Activated T-cell treated with anti-CD3 and anti-CD28 coated beads, Interleukin-2, amount 50 U/mL, for 4 hours (primary cell): ENCODE measurements at regions not wholly inside any gene's neighbourhood (a gene's known extent, or its start where the extent isn't known, plus 50 kb on each side); places are given as distances from the start of the nearest gene placed in this dataset.

Source experiments
- ATAC-seq, 2 donors: fragments of 200-7000 bp; cut with Tn5 transposase; one replicate each; pipeline ENCODE4 v1.10.0; 2021
- DNase-seq: peaks from one replicate; pipeline ENCODE4 v3.0.0-alpha.2; 2020
- H3K27me3 Mint-ChIP-seq: one replicate; pipeline ENCODE4 v1.8.0; 2021; ENCODE audit warnings: low read depth, mixed read lengths
- H3K36me3 Mint-ChIP-seq: one replicate; pipeline ENCODE4 v1.8.0; 2022; ENCODE audit warnings: mixed read lengths; ENCODE audit not compliant: insufficient read depth
- H3K4me1 Mint-ChIP-seq: one replicate; pipeline ENCODE4 v1.8.0; 2021; ENCODE audit warnings: low read depth, mixed read lengths
- H3K4me3 Mint-ChIP-seq: one replicate; pipeline ENCODE4 v1.8.0; 2021; ENCODE audit warnings: mild to moderate bottlenecking, moderate library complexity, mixed read lengths
- H3K9me3 Mint-ChIP-seq: one replicate; pipeline ENCODE4 v1.8.0; 2021; ENCODE audit warnings: mixed read lengths

DNA sequence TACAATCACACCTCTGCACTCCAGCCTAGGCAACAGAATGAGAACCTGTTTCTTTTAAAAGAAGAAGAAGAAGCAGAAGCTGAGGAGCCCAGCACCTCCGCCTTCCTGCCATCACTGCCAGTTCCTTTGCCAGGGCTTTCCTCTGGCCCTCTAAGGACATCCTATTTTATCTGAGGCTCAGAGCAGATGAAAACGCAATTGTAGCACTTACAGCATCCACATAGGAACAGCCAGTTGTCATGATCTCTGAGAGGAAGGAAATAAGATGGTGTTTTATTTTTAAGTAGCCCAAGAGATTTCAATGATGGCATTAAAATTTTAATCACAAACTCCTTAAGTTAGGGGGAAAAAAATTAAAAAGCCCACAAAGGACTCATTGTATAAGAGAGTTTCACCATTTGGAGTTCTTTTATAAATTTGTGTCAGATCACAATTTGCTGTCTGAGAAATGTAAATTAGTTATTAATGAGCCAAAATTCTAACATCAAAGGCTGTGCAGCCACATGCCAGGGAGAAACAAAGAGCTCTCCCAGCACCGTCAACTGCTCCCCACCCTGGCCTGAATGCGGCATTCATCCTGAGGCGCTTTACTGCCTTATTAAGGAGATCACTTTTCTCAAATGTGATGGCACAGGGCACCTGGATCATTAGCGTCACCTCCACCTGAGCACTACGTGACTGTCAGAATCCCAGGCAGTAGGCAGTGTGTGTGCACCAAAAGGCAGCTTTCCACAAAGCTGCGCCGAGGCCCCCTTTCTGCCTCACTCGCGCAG is 393.0 kb downstream of the FOXO1 start:
- H3K9me3 Mint-ChIP-seq, result no peaks in the 10 kb centered on the region
- H3K27me3 Mint-ChIP-seq, result no peaks in the 10 kb centered on the region
- H3K4me1 Mint-ChIP-seq, result peaks cover 21% of the 10 kb centered on the region
- ATAC-seq (no peak), DNase-seq (no peak)
- H3K4me3 Mint-ChIP-seq, result no peak overlapping the region
- H3K36me3 Mint-ChIP-seq, result no peaks in the 10 kb centered on the region

DNA sequence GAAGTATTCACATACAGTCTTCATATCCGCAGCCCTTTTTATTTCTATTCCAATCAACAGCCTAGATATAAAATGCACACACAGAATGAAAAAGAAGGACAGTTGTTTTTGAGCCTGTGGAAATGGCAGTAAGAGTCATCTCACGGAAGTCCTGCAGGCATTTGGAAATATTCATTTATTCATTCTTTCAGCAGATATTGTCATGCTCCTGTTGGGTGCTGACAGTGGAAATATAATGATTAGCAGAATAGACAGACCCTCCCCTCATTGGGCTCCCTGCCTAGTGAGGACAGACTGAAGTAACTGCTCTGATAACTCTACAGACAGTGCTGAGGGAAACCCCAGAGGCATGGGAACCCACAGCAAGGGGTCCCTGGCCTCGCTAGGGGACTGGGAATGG is 392.3 kb downstream of the FOXO1 start:
- Mint-ChIP-seq H3K9me3 (no peaks in the 10 kb centered on the region), H3K36me3 (no peaks in the 10 kb centered on the region), H3K27me3 (no peaks in the 10 kb centered on the region), H3K4me1 (peaks cover 21% of the 10 kb centered on the region), H3K4me3 (no peak overlapping the region)
- ATAC-seq (no peak), DNase-seq (no peak)

DNA sequence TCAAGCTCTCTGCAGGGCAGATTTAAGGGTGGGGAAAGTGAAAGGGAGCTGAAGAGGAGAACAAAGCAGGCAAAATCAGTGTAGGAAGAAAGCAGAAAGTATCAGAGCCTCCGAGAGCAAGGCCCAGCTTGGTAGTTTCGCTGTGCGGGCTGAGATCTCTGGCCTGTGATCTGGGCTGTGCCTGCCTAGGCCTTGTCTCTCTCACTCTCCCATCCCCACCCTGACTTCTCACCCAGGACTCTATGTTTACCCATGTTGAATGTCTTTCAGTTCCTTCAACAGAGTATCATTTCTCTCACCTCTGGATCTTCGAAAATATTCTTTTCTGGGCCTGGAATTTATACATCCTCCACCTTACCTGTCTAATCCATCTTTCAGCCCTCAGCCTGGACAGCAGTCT is 391.3 kb downstream of the FOXO1 start:
- no peaks in the 10 kb centered on the region for H3K36me3 Mint-ChIP-seq
- H3K4me1 Mint-ChIP-seq, result peaks cover 21% of the 10 kb centered on the region
- H3K27me3 Mint-ChIP-seq, result no peaks in the 10 kb centered on the region
- DNase-seq, result no peak
- no peak for ATAC-seq
- no peak overlapping the region for H3K4me3 Mint-ChIP-seq
- no peaks in the 10 kb centered on the region for H3K9me3 Mint-ChIP-seq

- H3K9me3 Mint-ChIP-seq, result no peaks in the 10 kb centered on the region
- peaks cover 17% of the 10 kb centered on the region for H3K4me1 Mint-ChIP-seq
- DNase-seq (no peak), ATAC-seq (no peak)
- H3K4me3 Mint-ChIP-seq, result no peak overlapping the region
- H3K27me3 Mint-ChIP-seq, result no peaks in the 10 kb centered on the region
- H3K36me3 Mint-ChIP-seq, result no peaks in the 10 kb centered on the region
Observed at GRCh38 chr13:40275636-40276035, 390.8 kb downstream of the FOXO1 start.

GRCh38 chr13:40283666-40284065 is 382.8 kb downstream of the FOXO1 start:
- Mint-ChIP-seq H3K9me3 (no peaks in the 10 kb centered on the region), H3K4me1 (no peaks in the 10 kb centered on the region), H3K36me3 (no peaks in the 10 kb centered on the region), H3K4me3 (no peak overlapping the region), H3K27me3 (no peaks in the 10 kb centered on the region)
- DNase-seq (no peak), ATAC-seq (no peak)

- ATAC-seq (no peak), DNase-seq (no peak)
- Mint-ChIP-seq H3K4me3 (no peak overlapping the region), H3K36me3 (no peaks in the 10 kb centered on the region), H3K9me3 (no peaks in the 10 kb centered on the region), H3K4me1 (no peaks in the 10 kb centered on the region), H3K27me3 (no peaks in the 10 kb centered on the region)
Observed at GRCh38 chr13:40285634-40286033, 380.8 kb downstream of the FOXO1 start.

- Mint-ChIP-seq H3K36me3 (peaks cover 2% of the 10 kb centered on the region), H3K4me1 (peaks cover 6% of the 10 kb centered on the region), H3K27me3 (no peaks in the 10 kb centered on the region), H3K9me3 (no peaks in the 10 kb centered on the region), H3K4me3 (no peak overlapping the region)
- DNase-seq (no peak), ATAC-seq (no peak)
Observed at GRCh38 chr13:40287428-40287827, 379.0 kb downstream of the FOXO1 start.

- ATAC-seq (no peak), DNase-seq (no peak)
- Mint-ChIP-seq H3K27me3 (no peaks in the 10 kb centered on the region), H3K4me3 (no peak overlapping the region), H3K36me3 (peaks cover 2% of the 10 kb centered on the region), H3K4me1 (peaks cover 6% of the 10 kb centered on the region), H3K9me3 (no peaks in the 10 kb centered on the region)
Observed at GRCh38 chr13:40288259-40288658, 378.2 kb downstream of the FOXO1 start.

DNA sequence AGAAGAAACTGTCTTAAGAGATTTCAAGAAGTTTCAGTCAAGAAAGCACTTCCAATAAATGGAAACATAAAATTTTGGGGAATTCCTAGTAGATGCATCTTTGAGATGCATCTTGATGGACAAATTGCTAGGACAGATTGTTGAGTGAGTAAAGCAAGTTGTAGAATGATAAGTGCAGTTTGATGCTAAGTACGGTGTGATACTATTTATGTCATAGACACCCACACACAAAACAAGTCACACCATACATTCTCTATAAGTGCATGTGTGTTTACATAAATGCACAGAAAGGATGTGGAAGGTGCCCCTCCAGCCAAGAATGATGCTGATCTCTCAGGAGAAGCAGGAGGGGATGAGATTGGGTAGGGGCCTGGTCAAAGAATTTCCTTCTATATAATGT is 375.7 kb downstream of the FOXO1 start:
- no peak for DNase-seq
- Mint-ChIP-seq H3K9me3 (peaks cover under 1% of the 10 kb centered on the region), H3K4me3 (no peak overlapping the region), H3K36me3 (peaks cover 2% of the 10 kb centered on the region), H3K27me3 (no peaks in the 10 kb centered on the region), H3K4me1 (peaks cover 6% of the 10 kb centered on the region)
- peak in 1 of 2 donors; percentile 58 for ATAC-seq

DNA sequence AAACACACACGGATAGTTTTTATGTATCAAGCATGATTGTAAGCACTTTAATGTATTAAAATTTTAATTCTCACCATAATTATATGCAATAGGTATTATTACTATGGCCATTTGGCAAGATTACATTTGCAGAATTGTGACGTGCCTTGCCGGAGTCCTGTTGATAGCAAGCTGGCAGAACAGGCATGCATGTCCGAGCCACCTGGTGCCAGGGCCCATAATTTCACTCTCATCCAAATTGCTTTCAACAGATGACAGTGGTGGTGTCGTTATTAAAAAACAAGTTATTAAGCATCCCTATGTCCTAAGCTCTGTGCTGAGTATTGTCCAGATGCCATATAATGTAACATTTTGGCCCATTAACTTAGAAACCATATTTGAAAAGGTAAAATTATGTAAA is 374.3 kb downstream of the FOXO1 start:
- H3K36me3 Mint-ChIP-seq, result peaks cover 2% of the 10 kb centered on the region
- H3K9me3 Mint-ChIP-seq, result peaks cover 4% of the 10 kb centered on the region
- H3K4me3 Mint-ChIP-seq, result no peak overlapping the region
- H3K4me1 Mint-ChIP-seq, result peaks cover 6% of the 10 kb centered on the region
- ATAC-seq, result no peak
- no peak for DNase-seq
- no peaks in the 10 kb centered on the region for H3K27me3 Mint-ChIP-seq

DNA sequence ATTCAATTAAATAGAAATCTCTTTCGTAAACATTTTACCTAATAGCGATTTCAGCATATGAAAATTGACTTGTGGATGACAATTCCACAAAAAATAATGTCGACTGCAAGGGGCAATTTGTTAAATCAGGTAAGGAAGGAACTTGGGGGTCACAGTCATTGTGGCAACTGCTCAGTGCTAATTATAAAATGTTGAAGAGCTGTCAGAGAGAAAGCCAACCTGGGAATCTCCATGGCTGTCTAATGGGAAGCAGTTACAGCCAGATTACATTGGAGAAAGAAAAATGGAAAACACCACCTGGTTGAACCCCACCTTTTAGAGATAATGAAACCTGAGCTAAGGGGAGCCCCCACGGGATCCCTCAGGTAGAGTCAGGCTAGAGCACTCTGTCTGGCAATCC is 373.9 kb downstream of the FOXO1 start:
- H3K4me3 Mint-ChIP-seq, result no peak overlapping the region
- ATAC-seq (no peak), DNase-seq (no peak)
- peaks cover 4% of the 10 kb centered on the region for H3K9me3 Mint-ChIP-seq
- no peaks in the 10 kb centered on the region for H3K27me3 Mint-ChIP-seq
- peaks cover 2% of the 10 kb centered on the region for H3K36me3 Mint-ChIP-seq
- peaks cover 6% of the 10 kb centered on the region for H3K4me1 Mint-ChIP-seq

- ATAC-seq (no peak), DNase-seq (no peak)
- Mint-ChIP-seq H3K27me3 (no peaks in the 10 kb centered on the region), H3K9me3 (peaks cover 15% of the 10 kb centered on the region), H3K4me1 (peaks cover 22% of the 10 kb centered on the region), H3K36me3 (no peaks in the 10 kb centered on the region), H3K4me3 (no peak overlapping the region)
Observed at GRCh38 chr13:40302351-40302750, 364.1 kb downstream of the FOXO1 start.

DNA sequence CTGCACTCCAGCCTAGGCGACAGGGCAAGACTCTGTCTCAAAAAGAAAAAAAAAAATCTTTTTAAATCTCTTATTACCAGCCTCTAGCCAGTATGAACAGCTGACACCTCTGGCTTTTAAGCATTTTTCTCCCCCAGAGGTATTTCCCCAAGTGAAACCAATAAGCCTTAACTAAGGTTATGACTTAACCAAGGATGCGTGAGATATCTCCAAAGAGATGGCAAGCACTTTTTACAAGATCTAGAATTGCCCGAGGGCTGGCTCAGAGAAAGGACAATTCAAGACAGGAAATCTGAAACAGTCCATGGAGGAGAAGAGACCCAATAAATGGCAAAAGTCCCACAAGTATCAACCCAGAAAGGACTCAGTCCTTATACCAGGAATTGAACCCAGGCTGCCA is 362.1 kb downstream of the FOXO1 start:
- Mint-ChIP-seq H3K4me3 (no peak overlapping the region), H3K4me1 (peaks cover 29% of the 10 kb centered on the region), H3K27me3 (no peaks in the 10 kb centered on the region), H3K36me3 (no peaks in the 10 kb centered on the region), H3K9me3 (peaks cover 10% of the 10 kb centered on the region)
- ATAC-seq (no peak), DNase-seq (no peak)

GRCh38 chr13:40306817-40307216 is 359.6 kb downstream of the FOXO1 start:
- no peak for DNase-seq
- Mint-ChIP-seq H3K9me3 (no peaks in the 10 kb centered on the region), H3K4me3 (no peak overlapping the region), H3K4me1 (peaks cover 24% of the 10 kb centered on the region), H3K36me3 (no peaks in the 10 kb centered on the region), H3K27me3 (no peaks in the 10 kb centered on the region)
- ATAC-seq, result peak; percentile 98

DNA sequence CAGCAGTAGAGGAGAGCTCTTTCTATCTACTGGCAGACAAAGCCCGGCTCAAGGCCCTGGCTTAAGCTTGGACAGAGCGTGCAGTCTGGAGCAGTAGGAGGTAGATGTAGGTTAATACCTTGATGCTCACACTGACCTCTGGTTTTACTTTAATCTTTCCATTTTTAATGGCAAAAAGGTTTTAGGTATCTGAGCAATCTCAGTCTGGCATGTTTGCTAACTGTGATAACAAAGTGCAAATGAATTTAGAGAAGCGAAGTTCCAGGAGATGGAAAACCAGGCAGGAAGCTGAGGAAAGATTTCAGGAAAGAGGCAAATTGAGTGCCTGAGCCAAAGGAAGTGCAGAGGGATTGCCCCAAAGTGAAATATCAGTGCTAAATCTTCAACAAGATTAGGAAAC is 356.6 kb downstream of the FOXO1 start:
- H3K27me3 Mint-ChIP-seq, result no peaks in the 10 kb centered on the region
- ATAC-seq, result no peak
- no peak for DNase-seq
- H3K4me3 Mint-ChIP-seq, result no peak overlapping the region
- no peaks in the 10 kb centered on the region for H3K36me3 Mint-ChIP-seq
- no peaks in the 10 kb centered on the region for H3K9me3 Mint-ChIP-seq
- peaks cover 41% of the 10 kb centered on the region for H3K4me1 Mint-ChIP-seq
